Gastroesophageal sphincter (tissue), 3 donors: ENCODE measurements at regions not wholly inside any gene's neighbourhood (a gene's known extent, or its start where the extent isn't known, plus 50 kb on each side); places are given as distances from the start of the nearest gene placed in this dataset.

Experiments used
- CTCF ChIP-seq, 4 experiments: fragments of 200-600 bp in 2 of 4; fragments of 450-650 bp in 2 of 4; sonication (generic) in 1 of 4; IDR thresholded peaks; one replicate each; pipeline ENCODE4 v1.5.1; 2017 to 2019; ENCODE audit warnings: antibody characterized with exemption in 4 of 4, mild to moderate bottlenecking in 2 of 4, moderate library complexity in 2 of 4
- EP300 ChIP-seq: sonication (generic); formaldehyde crosslinking; IDR thresholded peaks from one replicate; pipeline ENCODE4 v1.6.1; 2017; ENCODE audit warnings: antibody characterized with exemption, mild to moderate bottlenecking
- POLR2A ChIP-seq, 2 donors: fragments of 450-650 bp; IDR thresholded peaks; one replicate each; pipeline ENCODE4 v1.6.1; 2017; ENCODE audit warnings: antibody characterized with exemption in 2 of 2, mild to moderate bottlenecking in 2 of 2, moderate library complexity in 1 of 2
- POLR2AphosphoS5 ChIP-seq: sonication (generic); formaldehyde crosslinking; IDR thresholded peaks from one replicate; pipeline ENCODE4 v1.6.1; 2017; ENCODE audit warnings: antibody characterized with exemption

GRCh38 chr3:6242104-6242503 lies 618.8 kb upstream of the GRM7 start:
- TF ChIP-seq CTCF (IDR thresholded peaks at IDR 0.05) = no peak
- no peak for TF ChIP-seq POLR2AphosphoS5
- TF ChIP-seq EP300 = no peak
- TF ChIP-seq POLR2A (IDR thresholded peaks at IDR 0.05) = no peak
